H1 (cell line): ENCODE measurements at regions not wholly inside any gene's neighbourhood (a gene's known extent, or its start where the extent isn't known, plus 50 kb on each side); places are given as distances from the start of the nearest gene placed in this dataset.

Experiments
- CTCF ChIA-PET: fragments of 300-600 bp; sonication (Branson Sonifier 250); formaldehyde crosslinking; loops from one replicate; lab custom pipeline; 2021; ENCODE audit not compliant: partially characterized antibody; lab: Charles Lee
- POLR2A ChIA-PET: fragments of 300-600 bp; sonication (Branson Sonifier 250); formaldehyde crosslinking; loops from one replicate; lab custom pipeline; 2021; ENCODE audit warnings: inconsistent platforms; ENCODE audit not compliant: partially characterized antibody; lab: Charles Lee
- DNase-seq, 2 experiments: peaks; one replicate each; pipeline versions ENCODE4 v3.0.0 to v3.0.0-alpha.2; 2010 to 2022; ENCODE audit warnings: low spot score in 2 of 2, low read depth in 1 of 2, mixed read lengths in 1 of 2
- FAIRE-seq: peaks from 2 replicates; lab custom pipeline; 2011; peaks lifted over from hg19 to GRCh38; lab: Jason Lieb, UNC
- H2AFZ ChIP-seq: 2 replicates; pipeline ENCODE4 v1.8.1; 2012; ENCODE audit warnings: low read length, inconsistent platforms
- H2AK5ac ChIP-seq: 2 replicates; pipeline ENCODE4 v1.6.1; 2013; ENCODE audit warnings: low read depth, low read length
- H2BK120ac ChIP-seq: replicated peaks from 2 replicates; pipeline ENCODE3; 2013; ENCODE audit warnings: low read depth, low read length, inconsistent platforms
- H2BK12ac ChIP-seq: 2 replicates; pipeline ENCODE4 v1.6.1; 2013; ENCODE audit warnings: low read depth, low read length
- H2BK15ac ChIP-seq: 2 replicates; pipeline ENCODE4 v1.6.1; 2013; ENCODE audit warnings: low read length
- H2BK20ac ChIP-seq: 2 replicates; pipeline ENCODE4 v1.6.1; 2013; ENCODE audit warnings: low read length
- H2BK5ac ChIP-seq: 2 replicates; pipeline ENCODE4 v1.6.1; 2013; ENCODE audit warnings: low read depth, low read length
- H3K14ac ChIP-seq: 2 replicates; pipeline ENCODE4 v1.6.1; 2013; ENCODE audit warnings: inconsistent platforms; ENCODE audit not compliant: insufficient read length
- H3K18ac ChIP-seq: 2 replicates; pipeline ENCODE4 v1.6.1; 2013; ENCODE audit warnings: low read length; ENCODE audit errors: extremely low read depth
- H3K23ac ChIP-seq: 2 replicates; pipeline ENCODE4 v1.6.1; 2013; ENCODE audit warnings: inconsistent platforms; ENCODE audit not compliant: insufficient read length
- H3K23me2 ChIP-seq: 2 replicates; pipeline ENCODE4 v1.6.1; 2013; ENCODE audit warnings: low read depth, low read length
- H3K27ac ChIP-seq: 2 replicates; pipeline ENCODE4 v1.6.1; 2011; ENCODE audit warnings: low read depth, low read length, inconsistent platforms
- H3K27me3 ChIP-seq, 4 experiments: replicated peaks in 1 of 4; 1 replicate in 1 of 4; 2 replicates in 3 of 4; pipeline versions ENCODE4 v1.6.1 to v1.8.1; 2011 to 2013; ENCODE audit warnings: low read length in 3 of 4, mild to moderate bottlenecking in 3 of 4, inconsistent platforms in 2 of 4, mixed read lengths in 2 of 4, moderate library complexity in 1 of 4; ENCODE audit not compliant: control insufficient read depth in 3 of 4, insufficient read depth in 3 of 4; ENCODE audit errors: extremely low read depth in 1 of 4
- H3K36me3 ChIP-seq, 4 experiments: 2 replicates each; pipeline versions ENCODE4 v1.6.1 to v1.8.1; 2011 to 2013; ENCODE audit warnings: mild to moderate bottlenecking in 4 of 4, low read length in 3 of 4, moderate library complexity in 2 of 4, control low read depth in 1 of 4, inconsistent platforms in 1 of 4; ENCODE audit not compliant: insufficient read depth in 4 of 4, control insufficient read depth in 2 of 4
- H3K4ac ChIP-seq: replicated peaks from 2 replicates; pipeline ENCODE3; 2013; ENCODE audit warnings: low read length, low read depth, mixed read lengths, inconsistent platforms; ENCODE audit not compliant: insufficient read length
- H3K4me1 ChIP-seq, 4 experiments: replicated peaks in 1 of 4; 1 replicate in 1 of 4; 2 replicates in 3 of 4; pipeline versions ENCODE4 v1.6.1 to v1.8.1; 2011 to 2013; ENCODE audit warnings: low read length in 3 of 4, inconsistent platforms in 2 of 4, mixed read lengths in 1 of 4; ENCODE audit not compliant: insufficient read depth in 4 of 4, control insufficient read depth in 3 of 4
- H3K4me2 ChIP-seq, 2 experiments: 2 replicates each; pipeline versions ENCODE4 v1.6.1 to v1.8.1; 2011 to 2013; ENCODE audit warnings: low read depth in 2 of 2, low read length in 2 of 2, control low read depth in 1 of 2, inconsistent platforms in 1 of 2, mild to moderate bottlenecking in 1 of 2; ENCODE audit not compliant: insufficient read depth in 1 of 2
- H3K4me3 ChIP-seq, 4 experiments: fragments of 200-600, 300-600 bp in 1 of 4; sonication (generic), shearing (Covaris generic), sonication (Bioruptor Twin) in 1 of 4; 2 replicates each; pipeline versions ENCODE4 v1.5.1 to v1.8.1; 2011 to 2016; ENCODE audit warnings: low read length in 4 of 4, low read depth in 3 of 4, control low read depth in 2 of 4, inconsistent platforms in 2 of 4, mild to moderate bottlenecking in 2 of 4, mixed read lengths in 1 of 4, moderate library complexity in 1 of 4; ENCODE audit not compliant: insufficient read depth in 2 of 4; ENCODE audit errors: extremely low read depth in 1 of 4
- H3K56ac ChIP-seq: replicated peaks from 2 replicates; pipeline ENCODE3; 2013; ENCODE audit warnings: low read depth, mild to moderate bottlenecking, mixed read lengths, low read length, inconsistent platforms; ENCODE audit not compliant: insufficient read length
- H3K79me1 ChIP-seq: 2 replicates; pipeline ENCODE4 v1.6.1; 2013; ENCODE audit warnings: low read depth, low read length, control low read depth
- H3K79me2 ChIP-seq, 2 experiments: 2 replicates each; pipeline versions ENCODE4 v1.6.1 to v1.8.1; 2012 to 2013; ENCODE audit warnings: low read length in 2 of 2, mild to moderate bottlenecking in 2 of 2, inconsistent platforms in 1 of 2; ENCODE audit not compliant: insufficient read depth in 2 of 2, control insufficient read depth in 1 of 2
- H3K9ac ChIP-seq, 4 experiments: replicated peaks in 1 of 4; 1 replicate in 1 of 4; 2 replicates in 3 of 4; pipeline versions ENCODE4 v1.6.1 to v1.8.1; 2011 to 2013; ENCODE audit warnings: low read depth in 3 of 4, low read length in 3 of 4, control low read depth in 2 of 4, mild to moderate bottlenecking in 2 of 4, moderate library complexity in 2 of 4, inconsistent platforms in 1 of 4; ENCODE audit errors: extremely low read depth in 1 of 4
- H3K9me3 ChIP-seq, 2 experiments: 2 replicates each; pipeline versions ENCODE4 v1.6.1 to v1.8.1; 2012 to 2013; ENCODE audit warnings: mild to moderate bottlenecking in 2 of 2, moderate library complexity in 2 of 2, control low read depth in 1 of 2, inconsistent platforms in 1 of 2, low read depth in 1 of 2, low read length in 1 of 2, mixed read lengths in 1 of 2; ENCODE audit not compliant: insufficient read depth in 2 of 2
- H4K20me1 ChIP-seq, 2 experiments: replicated peaks in 1 of 2; 2 replicates each; pipeline versions ENCODE3 to v1.8.1; 2011 to 2013; ENCODE audit warnings: inconsistent platforms in 2 of 2, low read length in 2 of 2, mild to moderate bottlenecking in 1 of 2; ENCODE audit not compliant: insufficient read depth in 2 of 2, control insufficient read depth in 1 of 2
- H4K5ac ChIP-seq: 2 replicates; pipeline ENCODE4 v1.6.1; 2013; ENCODE audit warnings: low read length, low read depth, mixed read lengths, inconsistent platforms; ENCODE audit not compliant: insufficient read length
- H4K8ac ChIP-seq: 2 replicates; pipeline ENCODE4 v1.8.0; 2013; ENCODE audit warnings: mild to moderate bottlenecking, moderate library complexity, low read length, inconsistent platforms; ENCODE audit not compliant: insufficient read depth; ENCODE audit errors: extremely low read depth
- H4K91ac ChIP-seq: replicated peaks from 2 replicates; pipeline ENCODE3; 2013; ENCODE audit warnings: low read length, mixed read lengths, inconsistent platforms; ENCODE audit not compliant: insufficient read length
- ATF3 ChIP-seq: IDR thresholded peaks from 2 replicates; pipeline ENCODE4 v1.6.1; 2011; ENCODE audit warnings: low read depth, mild to moderate bottlenecking, low read length; ENCODE audit not compliant: insufficient read depth
- CBX8 ChIP-seq: fragments of 300-800, 300-1000 bp; sonication (generic); IDR thresholded peaks from 2 replicates; pipeline ENCODE4 v1.7.1; 2016; ENCODE audit warnings: low read depth, low read length, borderline replicate concordance
- JUN ChIP-seq: IDR thresholded peaks from 2 replicates; pipeline ENCODE4 v1.6.1; 2011; ENCODE audit warnings: low read depth, mild to moderate bottlenecking, improper control_type of control experiment, low read length
- POU5F1 ChIP-seq: IDR thresholded peaks from 2 replicates; pipeline ENCODE4 v1.6.1; 2011; ENCODE audit warnings: low read depth, mild to moderate bottlenecking, low read length, moderate library complexity
- RFX5 ChIP-seq: IDR thresholded peaks from 2 replicates; pipeline ENCODE4 v1.6.1; 2011; ENCODE audit warnings: low read depth, low read length, improper control_type of control experiment, borderline replicate concordance
- SAP30 ChIP-seq: fragments of 300-600 bp; sonication (generic); IDR thresholded peaks from 2 replicates; pipeline ENCODE4 v1.7.1; 2012; ENCODE audit warnings: low read length, moderate library complexity, mild to moderate bottlenecking, inconsistent platforms; ENCODE audit not compliant: insufficient read depth, insufficient replicate concordance
- SIX5 ChIP-seq: IDR thresholded peaks from 2 replicates; pipeline ENCODE4 v1.6.1; 2011; ENCODE audit warnings: mild to moderate bottlenecking, low read depth, low read length
- SRF ChIP-seq: IDR thresholded peaks from 2 replicates; pipeline ENCODE4 v1.6.1; 2011; ENCODE audit warnings: mild to moderate bottlenecking, low read depth, low read length, moderate library complexity
- SUZ12 ChIP-seq: fragments of 200-600 bp; sonication (generic); IDR thresholded peaks from 2 replicates; pipeline ENCODE4 v1.6.1; 2012; ENCODE audit warnings: mild to moderate bottlenecking, inconsistent platforms, low read length, moderate library complexity, mixed read lengths
- ZNF274 ChIP-seq: IDR thresholded peaks from 2 replicates; pipeline ENCODE4 v1.7.0; 2012; ENCODE audit warnings: low read length, borderline replicate concordance; ENCODE audit errors: extremely low read depth
- WGBS, 2 experiments: shearing (Covaris generic) in 1 of 2; methylation state at CpG; one replicate each; pipeline versions ENCODE4 v1.1.6 to v1.1.7; 2013 to 2015; ENCODE audit warnings: low lambda C conversion rate in 2 of 2, mixed read lengths in 2 of 2, inconsistent platforms in 1 of 2, low coverage in 1 of 2, missing lambda C conversion rate in 1 of 2; ENCODE audit not compliant: insufficient replicate concordance in 2 of 2, insufficient coverage in 1 of 2, insufficient read length in 1 of 2; ENCODE audit errors: extremely low coverage in 1 of 2, missing lambda C conversion rate in 1 of 2; 5-methylcytosine and 5-hydroxymethylcytosine counted together
- TF ChIP-seq, protein P1 (sequence below): IDR thresholded peaks from 2 replicates; pipeline ENCODE4 v1.6.1; 2011; ENCODE audit warnings: low read length, improper control_type of control experiment

DNA sequence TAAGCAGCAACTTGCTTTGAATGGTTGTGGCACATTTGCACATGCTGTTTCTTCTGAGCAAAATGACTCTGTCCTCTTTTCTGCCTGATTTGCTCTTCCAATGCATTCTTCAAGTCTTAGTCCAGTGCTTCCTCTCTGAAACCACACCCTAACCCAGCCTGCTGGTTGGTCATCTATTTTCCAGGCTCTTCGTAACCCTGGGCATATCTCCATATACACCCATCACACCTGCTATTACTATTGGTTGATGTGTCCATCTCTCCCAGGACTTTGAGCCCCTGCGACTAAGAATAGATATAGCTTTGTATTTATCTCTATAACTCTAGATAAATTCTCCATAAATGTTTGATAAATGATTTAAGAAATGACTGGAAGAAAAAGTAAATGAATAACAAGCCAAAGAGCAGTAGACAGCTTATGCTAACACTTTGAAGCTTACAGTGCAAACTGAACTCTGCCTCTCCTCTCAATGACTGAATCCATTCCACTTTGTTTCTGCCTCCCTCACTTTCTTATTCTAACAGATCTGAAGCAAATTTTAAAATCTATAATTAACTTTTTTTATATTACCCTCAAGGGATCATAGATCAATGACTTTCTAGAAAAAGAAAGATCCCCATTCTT, 59.7 kb upstream of the NT5E start:
- H2BK120ac ChIP-seq = no peak overlapping the region
- FAIRE-seq = no peak
- no peak for TF ChIP-seq SUZ12
- TF ChIP-seq SIX5 = no peak
- no peak for TF ChIP-seq SRF
- TF ChIP-seq CBX8 = no peak
- TF ChIP-seq ZNF274 = no peak
- TF ChIP-seq ATF3 = no peak
- TF ChIP-seq, protein P1, sequence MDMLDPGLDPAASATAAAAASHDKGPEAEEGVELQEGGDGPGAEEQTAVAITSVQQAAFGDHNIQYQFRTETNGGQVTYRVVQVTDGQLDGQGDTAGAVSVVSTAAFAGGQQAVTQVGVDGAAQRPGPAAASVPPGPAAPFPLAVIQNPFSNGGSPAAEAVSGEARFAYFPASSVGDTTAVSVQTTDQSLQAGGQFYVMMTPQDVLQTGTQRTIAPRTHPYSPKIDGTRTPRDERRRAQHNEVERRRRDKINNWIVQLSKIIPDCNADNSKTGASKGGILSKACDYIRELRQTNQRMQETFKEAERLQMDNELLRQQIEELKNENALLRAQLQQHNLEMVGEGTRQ = no peak
- TF ChIP-seq SAP30 = no peak
- no peak for TF ChIP-seq JUN
- TF ChIP-seq RFX5 = no peak
- TF ChIP-seq POU5F1 = no peak

More for the DNA sequence above, 59.7 kb upstream of the NT5E start:
- H3K4me1 ChIP-seq = no peaks in the 10 kb centered on the region
- no peaks in the 10 kb centered on the region for H3K27me3 ChIP-seq
- H4K5ac ChIP-seq = no peak overlapping the region
- H3K18ac ChIP-seq = no peak overlapping the region
- ChIA-PET CTCF (interaction anchor here (1.1 to 1.4 kb wide), 2 partner anchors 35 to 40 kb away, joined by 3 to 4 read pairs; no protein-coding TSS in a partner anchor), POLR2A (no interaction called here)
- H2BK15ac ChIP-seq = no peak overlapping the region
- no peak overlapping the region for H3K27ac ChIP-seq
- H3K14ac ChIP-seq = no peak overlapping the region
- H2BK20ac ChIP-seq = no peak overlapping the region
- H4K8ac ChIP-seq = no peak overlapping the region
- no peak overlapping the region for H2BK12ac ChIP-seq
- H2BK5ac ChIP-seq = no peak overlapping the region
- H2AK5ac ChIP-seq = no peak overlapping the region
- DNase-seq = no peak
- no peak overlapping the region for H2AFZ ChIP-seq
- no peak overlapping the region for H3K9ac ChIP-seq
- no peaks in the 10 kb centered on the region for H4K20me1 ChIP-seq
- H3K79me1 ChIP-seq = no peaks in the 10 kb centered on the region
- no peak overlapping the region for H3K4me2 ChIP-seq
- H3K9me3 ChIP-seq = no peaks in the 10 kb centered on the region
- H3K36me3 ChIP-seq = no peaks in the 10 kb centered on the region
- H3K4me3 ChIP-seq = no peak overlapping the region
- H3K56ac ChIP-seq = no peak overlapping the region
- H4K91ac ChIP-seq = no peak overlapping the region
- no peaks in the 10 kb centered on the region for H3K79me2 ChIP-seq
- H3K4ac ChIP-seq = no peak overlapping the region
- WGBS, 2 experiments = 93% methylated on average over 2 of the region's 2 CpGs; no CpG with 5 or more reads in 1 of the 2 experiments
- H3K23me2 ChIP-seq = no peaks in the 10 kb centered on the region
- H3K23ac ChIP-seq = no peak overlapping the region
